Ureter (tissue), 1 donor: ENCODE measurements at regions not wholly inside any gene's neighbourhood (a gene's known extent, or its start where the extent isn't known, plus 50 kb on each side); places are given as distances from the start of the nearest gene placed in this dataset.
A peak's percentile ranks its signal among the peaks of the same experiment; 100 is the strongest.
"Not testable (repeated sequence)": the region's sequence is repeated elsewhere in the genome, so short reads cannot be mapped to it uniquely, and the experiment has no call there.

Experiments used
- DNase-seq: peaks from one replicate; pipeline ENCODE4 v3.0.0-alpha.2; 2020; ENCODE audit warnings: low spot score
- donor health status: DM: yes; HTN: yes; CAD: no.

GRCh38 chr17:36695710-36696109 lies 94.3 kb downstream of the MRM1 start:
- DNase-seq, result not testable (repeated sequence)

GRCh38 chr17:36696805-36697204 lies 95.4 kb downstream of the MRM1 start:
- DNase-seq, result no peak

GRCh38 chr17:36697903-36698530 lies 96.6 kb downstream of the MRM1 start:
- DNase-seq, result no peak

DNA sequence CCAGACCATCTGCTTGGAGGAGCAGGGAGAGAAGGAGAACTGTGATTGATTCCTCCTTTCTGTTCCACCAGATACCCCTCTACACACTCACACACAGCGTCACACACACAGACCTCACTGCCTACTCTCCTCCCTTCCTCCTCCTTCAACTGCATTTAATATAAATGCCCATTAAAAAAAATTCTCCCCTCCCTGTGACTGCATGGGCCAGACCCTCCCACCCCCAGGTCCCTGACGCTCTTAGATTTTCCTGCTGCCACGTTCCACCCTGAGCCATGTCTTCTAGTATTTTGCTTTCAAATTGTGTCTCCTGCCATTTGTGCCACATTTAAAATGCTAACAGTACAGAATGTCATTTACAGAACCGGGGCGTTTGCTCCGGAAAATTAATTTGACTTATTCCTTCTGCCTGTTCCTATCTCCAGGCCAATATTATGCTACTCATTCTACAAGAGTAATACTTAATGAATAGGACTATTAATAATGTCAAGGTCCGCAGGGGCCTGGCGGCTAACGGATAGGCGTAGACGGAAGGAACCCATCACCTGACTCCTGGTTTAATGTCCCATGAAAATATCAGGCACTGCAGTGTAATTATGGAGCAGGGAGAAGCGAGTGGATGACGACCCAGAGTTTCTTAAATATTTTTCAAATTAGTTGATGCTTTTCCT lies 100.2 kb downstream of the MRM1 start:
- DNase-seq, result no peak

GRCh38 chr17:36702636-36703035 lies 101.3 kb downstream of the MRM1 start:
- no peak for DNase-seq

DNA sequence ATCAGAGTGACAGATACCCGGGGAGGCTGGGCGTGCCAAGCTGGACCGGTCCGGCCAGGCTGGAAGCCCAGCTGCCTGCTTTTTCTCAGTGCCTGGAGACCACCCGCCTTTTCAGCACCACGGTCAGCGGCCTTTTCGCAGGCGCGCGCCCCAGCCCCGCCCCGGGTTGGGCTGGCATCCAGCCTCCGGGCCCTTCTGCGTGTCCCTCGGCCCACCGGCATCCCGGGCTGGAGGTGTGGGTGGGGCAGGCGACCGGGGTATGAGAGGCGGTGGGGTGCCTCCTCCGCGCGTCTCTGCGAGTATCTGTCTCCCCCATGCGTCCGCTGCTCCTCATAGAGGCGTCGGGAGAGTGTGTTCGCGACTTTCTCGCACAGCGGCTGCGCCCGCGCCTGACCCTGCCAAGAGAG lies 102.5 kb downstream of the MRM1 start:
- DNase-seq, result no peak

- DNase-seq, result no peak
Measured at GRCh38 chr17:36705283-36705795, 104.0 kb downstream of the MRM1 start.

GRCh38 chr17:36705874-36706731 lies 104.7 kb downstream of the MRM1 start:
- DNase-seq, result no peak

GRCh38 chr17:36707904-36708303 lies 106.5 kb downstream of the MRM1 start:
- DNase-seq, result no peak

DNA sequence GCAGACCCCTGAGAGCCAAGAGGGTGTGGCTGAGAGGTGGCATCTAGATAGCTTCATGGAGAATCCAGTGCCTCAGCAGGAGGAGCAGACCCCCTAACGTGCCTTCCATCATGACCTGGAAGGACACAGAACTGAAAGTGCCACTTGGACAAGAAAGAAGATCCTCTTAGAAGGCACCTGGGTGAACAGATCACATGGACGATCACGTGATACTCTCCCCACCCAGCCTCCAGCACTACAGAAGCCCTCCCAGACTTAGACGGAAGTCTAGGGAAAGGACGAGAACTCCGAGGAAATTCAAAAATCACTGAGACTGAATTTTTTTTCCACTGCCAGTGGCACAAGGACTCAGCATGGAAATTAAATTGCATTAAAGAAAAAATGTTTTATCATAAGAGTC lies 113.4 kb downstream of the MRM1 start:
- no peak for DNase-seq

DNA sequence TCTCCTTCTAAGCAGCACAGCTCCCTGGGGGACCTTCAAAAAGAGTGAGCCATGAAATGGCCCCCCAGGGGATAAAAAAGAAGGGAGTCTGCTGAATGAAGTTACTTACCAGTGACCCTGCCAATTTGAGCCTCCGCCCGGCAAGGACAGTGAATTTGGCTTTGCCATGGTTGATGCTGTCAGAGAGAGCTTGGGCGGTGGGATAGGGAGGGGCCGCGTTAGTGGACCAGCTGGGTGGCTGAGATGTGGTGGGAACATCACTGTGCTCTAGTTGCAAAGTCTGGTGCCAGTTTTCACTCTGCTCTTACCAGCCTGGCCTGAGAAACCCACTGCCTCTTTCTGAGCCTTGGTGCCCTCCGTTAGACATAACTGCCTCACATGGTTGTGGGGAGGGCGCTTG lies 114.6 kb downstream of the MRM1 start:
- no peak for DNase-seq

DNA sequence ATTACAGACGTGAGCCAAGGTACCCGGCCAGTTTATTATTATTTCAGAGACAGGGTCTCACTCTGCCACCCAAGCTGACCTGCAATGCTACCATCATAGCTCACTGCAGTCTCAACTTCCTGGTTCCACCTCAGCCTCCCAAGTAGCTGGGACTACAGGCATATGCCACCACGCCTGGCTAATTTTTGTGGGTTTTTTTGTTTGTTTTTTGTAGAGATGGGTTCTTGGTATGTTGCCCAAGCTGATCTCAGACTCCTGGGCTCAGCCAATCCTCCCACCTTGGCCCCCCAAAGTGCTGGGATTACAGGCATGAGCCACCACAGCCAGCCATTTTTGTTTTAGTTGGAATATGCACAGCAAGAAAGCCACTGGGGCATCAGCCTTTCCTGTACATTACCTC lies 115.7 kb downstream of the MRM1 start:
- DNase-seq, result no peak

DNA sequence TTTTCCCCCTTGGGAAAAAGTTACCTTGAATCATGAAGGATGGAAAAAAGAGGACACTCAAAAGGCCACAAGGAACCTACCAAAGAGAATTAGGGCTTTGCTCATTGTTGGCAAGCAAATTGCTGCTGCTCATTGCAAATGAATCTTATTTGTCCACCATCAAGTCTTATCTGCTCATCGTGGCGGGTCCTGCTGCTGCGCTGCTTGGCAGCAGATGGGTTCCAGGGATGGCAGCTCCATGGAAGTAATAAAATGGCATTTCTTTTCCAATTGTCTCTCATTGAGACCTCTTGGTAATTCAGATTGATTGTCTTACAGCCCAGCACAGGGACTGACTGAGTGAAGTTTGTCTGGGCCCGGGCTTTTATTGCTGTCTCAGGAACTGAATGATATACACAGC lies 118.7 kb downstream of the MRM1 start:
- DNase-seq, result no peak

- DNase-seq, result no peak
Measured at GRCh38 chr17:36721560-36722120, 120.3 kb downstream of the MRM1 start.

DNA sequence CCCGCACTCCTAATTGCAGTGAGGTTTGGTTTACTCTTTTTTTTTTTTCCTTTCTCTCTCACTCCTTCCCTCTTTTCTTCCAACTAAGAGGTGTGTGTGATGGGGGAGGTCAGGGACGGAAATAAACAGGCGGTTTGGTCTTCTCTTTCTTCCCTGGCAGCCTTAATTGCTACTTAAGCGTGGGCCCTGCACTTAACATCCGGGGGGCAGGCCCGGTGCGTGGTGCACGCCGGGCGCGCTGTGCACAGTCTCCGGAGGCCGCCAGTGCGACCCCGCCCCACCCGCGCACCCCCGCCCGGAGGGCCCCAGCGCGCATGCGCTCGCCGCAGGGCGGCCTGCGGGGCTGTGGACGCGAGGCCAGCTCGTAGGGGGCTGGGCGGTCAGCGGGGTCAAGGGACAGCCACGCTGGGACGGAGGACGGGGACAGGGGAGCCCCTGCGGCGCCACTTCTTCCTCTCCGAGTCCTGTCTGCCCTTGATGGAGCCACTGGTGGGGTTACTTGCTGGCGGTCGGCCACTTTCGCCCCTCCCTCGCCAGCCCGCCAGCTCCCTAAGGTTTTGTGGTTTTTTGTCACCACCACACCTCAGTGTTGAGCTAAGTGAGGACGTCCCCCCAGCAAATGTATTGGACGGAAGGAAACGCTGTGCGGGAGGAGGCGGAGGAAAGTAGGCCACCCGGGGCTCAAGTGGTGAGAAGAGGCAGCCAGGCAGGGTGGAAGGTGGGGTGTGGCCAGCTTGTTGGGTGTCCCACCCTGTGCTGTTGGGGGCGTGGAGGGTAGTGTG lies 120.9 kb downstream of the MRM1 start:
- peak; percentile 48 for DNase-seq

GRCh38 chr17:36722903-36723263 lies 121.5 kb downstream of the MRM1 start:
- DNase-seq, result no peak

DNA sequence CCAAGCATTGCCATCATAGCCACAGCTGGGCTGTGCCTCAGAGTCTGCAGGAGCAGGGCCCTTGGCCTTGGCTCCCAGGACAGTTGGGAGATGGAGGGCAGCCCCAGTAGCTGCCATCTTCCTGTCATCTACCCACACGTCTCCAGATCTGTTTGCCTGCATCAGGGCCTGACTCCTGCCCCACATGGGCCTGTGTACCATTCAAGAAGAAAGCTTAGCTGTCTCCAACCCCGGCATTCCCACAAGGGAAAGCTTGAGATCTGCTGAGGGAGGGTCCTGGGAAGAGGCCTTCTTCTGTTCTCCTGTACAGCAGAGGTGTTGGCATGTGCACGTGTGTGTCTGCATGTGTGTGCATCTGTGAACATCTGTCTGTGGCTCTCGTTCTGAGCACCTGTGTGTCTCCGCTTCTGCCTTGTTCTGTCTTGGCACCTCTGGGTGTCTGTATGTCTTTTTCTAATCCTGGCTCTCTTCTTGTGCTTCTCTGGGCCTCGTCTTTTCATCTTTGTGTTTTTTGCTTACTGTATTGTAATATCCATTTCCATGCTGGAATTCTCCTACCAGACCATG lies 122.2 kb downstream of the MRM1 start:
- no peak for DNase-seq

- DNase-seq, result no peak
Measured at GRCh38 chr17:36726199-36726598, 124.8 kb downstream of the MRM1 start.

- DNase-seq, result no peak
Measured at GRCh38 chr17:36727052-36727451, 125.7 kb downstream of the MRM1 start.

DNA sequence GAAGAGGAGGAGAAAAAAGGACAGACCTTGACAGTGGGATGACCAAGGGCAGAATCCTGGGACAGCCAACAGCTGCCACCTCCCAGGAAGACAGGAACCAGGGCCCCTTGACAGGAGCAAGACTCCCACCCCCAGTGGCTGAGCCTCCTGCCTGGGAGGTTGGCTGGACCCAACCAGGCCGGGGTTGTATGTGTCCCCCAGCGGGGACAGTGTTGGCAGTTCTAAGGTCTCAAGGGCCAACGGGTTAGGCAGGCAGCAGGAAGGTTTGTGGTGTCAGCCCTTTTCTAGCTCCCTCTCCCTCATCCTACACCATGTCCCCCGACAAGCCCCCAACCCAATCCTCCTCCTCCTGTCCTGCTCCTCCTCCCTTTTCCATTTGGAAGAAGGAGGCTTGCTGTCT lies 126.2 kb downstream of the MRM1 start:
- DNase-seq, result no peak
